Bronchial epithelial cell (primary cell): ENCODE measurements at regions not wholly inside any gene's neighbourhood (a gene's known extent, or its start where the extent isn't known, plus 50 kb on each side); places are given as distances from the start of the nearest gene placed in this dataset.

Source experiments
- DNase-seq: peaks from one replicate; pipeline ENCODE4 v3.0.0-alpha.2; 2010; ENCODE audit warnings: low read depth
- FAIRE-seq: peaks from 2 replicates; lab custom pipeline; 2011; peaks lifted over from hg19 to GRCh38; lab: Jason Lieb, UNC
- H3K27me3 ChIP-seq: 2 replicates; pipeline ENCODE4 v1.5.1; 2011; ENCODE audit warnings: low read length; ENCODE audit not compliant: control insufficient read depth, insufficient read depth
- H3K36me3 ChIP-seq: 2 replicates; pipeline ENCODE4 v1.5.1; 2011; ENCODE audit warnings: low read length; ENCODE audit not compliant: control insufficient read depth, insufficient read depth
- H3K4me3 ChIP-seq: 2 replicates; pipeline ENCODE4 v1.5.1; 2011; ENCODE audit warnings: mild to moderate bottlenecking, low read depth, low read length, control low read depth
- CTCF ChIP-seq: IDR thresholded peaks from 2 replicates; pipeline ENCODE4 v1.5.1; 2011; ENCODE audit warnings: mild to moderate bottlenecking, moderate library complexity, low read length, control low read depth, inconsistent platforms; ENCODE audit not compliant: insufficient read depth, severe bottlenecking

- Histone ChIP-seq H3K27me3 (peaks cover 2% of the 10 kb centered on the region), H3K4me3 (no peak overlapping the region), H3K36me3 (no peaks in the 10 kb centered on the region)
- no peak for TF ChIP-seq CTCF
- DNase-seq (no peak), FAIRE-seq (no peak)
Observed at GRCh38 chr11:11675671-11676181, 53.9 kb upstream of the GALNT18 start.

DNA sequence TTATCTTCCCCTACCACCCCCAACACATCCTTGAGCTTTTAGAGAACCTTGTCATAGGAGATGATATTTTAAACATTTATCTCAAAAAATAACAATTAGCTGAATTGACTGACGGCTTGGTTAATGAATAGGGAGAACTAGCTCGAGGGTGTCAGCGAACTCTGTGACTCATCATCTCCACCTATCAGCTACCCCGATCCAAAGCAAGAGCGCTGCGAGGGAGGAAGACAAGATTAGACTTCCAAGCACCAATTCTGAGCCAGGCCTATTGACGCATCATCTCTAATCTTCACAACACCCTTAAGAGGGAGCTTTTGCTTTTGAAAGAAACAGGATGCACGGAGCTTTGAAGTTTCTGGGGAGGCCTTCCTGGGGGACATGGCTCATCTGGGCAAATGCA, 51.0 kb upstream of the GALNT18 start:
- H3K36me3 ChIP-seq: no peaks in the 10 kb centered on the region
- H3K4me3 ChIP-seq: no peak overlapping the region
- TF ChIP-seq CTCF: no peak
- H3K27me3 ChIP-seq: peaks cover 2% of the 10 kb centered on the region
- no peak for FAIRE-seq
- DNase-seq: no peak

- no peaks in the 10 kb centered on the region for H3K36me3 ChIP-seq
- no peak for TF ChIP-seq CTCF
- DNase-seq (no peak), FAIRE-seq (no peak)
- peaks cover 2% of the 10 kb centered on the region for H3K27me3 ChIP-seq
- H3K4me3 ChIP-seq: no peak overlapping the region
Observed at GRCh38 chr11:11672101-11672500, 50.3 kb upstream of the GALNT18 start.
